Smooth muscle cell (in vitro differentiated cells): ENCODE measurements at regions not wholly inside any gene's neighbourhood (a gene's known extent, or its start where the extent isn't known, plus 50 kb on each side); places are given as distances from the start of the nearest gene placed in this dataset.
"Not testable (repeated sequence)": the region's sequence is repeated elsewhere in the genome, so short reads cannot be mapped to it uniquely, and the experiment has no call there.

Experiments used
- DNase-seq: peaks from one replicate; lab custom pipeline; 2025; ENCODE audit not compliant: unreplicated experiment; lab: John Stamatoyannopoulos, UW
- H2AFZ ChIP-seq: fragments of 200-600 bp; sonication (generic); 2 replicates; pipeline ENCODE4 v1.6.0; 2016; ENCODE audit warnings: antibody characterized with exemption, low read depth, mild to moderate bottlenecking
- H3F3A ChIP-seq: fragments of 200-600 bp; sonication (generic); 2 replicates; pipeline ENCODE4 v1.6.0; 2017; ENCODE audit warnings: antibody characterized with exemption, low read depth
- H3K27ac ChIP-seq: fragments of 200-600 bp; sonication (generic); 2 replicates; pipeline ENCODE4 v1.5.1; 2016; ENCODE audit warnings: low read depth, mild to moderate bottlenecking
- H3K27me3 ChIP-seq: fragments of 200-600 bp; sonication (generic); 2 replicates; pipeline ENCODE4 v1.6.1; 2016; ENCODE audit warnings: low read depth, mild to moderate bottlenecking
- H3K36me3 ChIP-seq: fragments of 200-600 bp; sonication (generic); 2 replicates; pipeline ENCODE4 v1.5.1; 2016; ENCODE audit warnings: low read depth
- H3K4me1 ChIP-seq: fragments of 200-600 bp; sonication (generic); 2 replicates; pipeline ENCODE4 v1.5.1; 2016; ENCODE audit warnings: low read depth
- H3K4me2 ChIP-seq: fragments of 200-600 bp; sonication (generic); 2 replicates; pipeline ENCODE4 v1.6.0; 2016; ENCODE audit warnings: mild to moderate bottlenecking
- H3K4me3 ChIP-seq: fragments of 200-600 bp; sonication (generic); 2 replicates; pipeline ENCODE4 v1.5.1; 2016; ENCODE audit warnings: mild to moderate bottlenecking
- H3K79me2 ChIP-seq: fragments of 200-600 bp; sonication (generic); 2 replicates; pipeline ENCODE4 v1.6.0; 2016; ENCODE audit warnings: low read depth, mild to moderate bottlenecking
- H3K9ac ChIP-seq: fragments of 200-600 bp; sonication (generic); 2 replicates; pipeline ENCODE4 v1.6.0; 2016; ENCODE audit warnings: low read depth
- H3K9me3 ChIP-seq: fragments of 200-600 bp; sonication (generic); replicated peaks from 2 replicates; pipeline ENCODE4 v1.5.1; 2016; ENCODE audit warnings: low read depth
- H4K20me1 ChIP-seq: fragments of 200-600 bp; sonication (generic); 2 replicates; pipeline ENCODE4 v1.6.0; 2016; ENCODE audit warnings: low read depth
- CTCF ChIP-seq: fragments of 200-600 bp; sonication (generic); IDR thresholded peaks from 2 replicates; pipeline ENCODE4 v1.5.1; 2017; ENCODE audit warnings: borderline replicate concordance, mild to moderate bottlenecking, antibody characterized with exemption; ENCODE audit not compliant: insufficient read depth, poor library complexity, severe bottlenecking
- WGBS: methylation state at CpG from one replicate; pipeline ENCODE4 v1.1.7; 2016; ENCODE audit warnings: low lambda C conversion rate; 5-methylcytosine and 5-hydroxymethylcytosine counted together

- no peaks in the 10 kb centered on the region for H3K4me1 ChIP-seq
- no peaks in the 10 kb centered on the region for H3K9me3 ChIP-seq
- no peak overlapping the region for H2AFZ ChIP-seq
- no peak overlapping the region for H3K4me2 ChIP-seq
- no peak for DNase-seq
- H3K27me3 ChIP-seq: no peaks in the 10 kb centered on the region
- no peak overlapping the region for H3K9ac ChIP-seq
- no peak overlapping the region for H3K27ac ChIP-seq
- TF ChIP-seq CTCF: no peak
- no peaks in the 10 kb centered on the region for H4K20me1 ChIP-seq
- H3K79me2 ChIP-seq: no peaks in the 10 kb centered on the region
- no peaks in the 10 kb centered on the region for H3F3A ChIP-seq
- H3K4me3 ChIP-seq: no peak overlapping the region
- no peaks in the 10 kb centered on the region for H3K36me3 ChIP-seq
Measured at GRCh38 chr4:106796876-106797275, 239.2 kb downstream of the DKK2 start.

- 36% methylated on average over 1 of the region's 1 CpG for WGBS
- Histone ChIP-seq H3K36me3 (no peaks in the 10 kb centered on the region), H3K27me3 (no peaks in the 10 kb centered on the region), H3K27ac (no peak overlapping the region), H3K79me2 (no peaks in the 10 kb centered on the region), H3K9ac (no peak overlapping the region), H2AFZ (no peak overlapping the region), H3K4me3 (no peak overlapping the region), H3K4me1 (no peaks in the 10 kb centered on the region), H3K9me3 (no peaks in the 10 kb centered on the region), H3K4me2 (no peak overlapping the region), H3F3A (no peaks in the 10 kb centered on the region), H4K20me1 (no peaks in the 10 kb centered on the region)
- no peak for DNase-seq
- TF ChIP-seq CTCF: no peak
Measured at GRCh38 chr4:106795326-106795725, 240.8 kb downstream of the DKK2 start.

GRCh38 chr4:106793933-106794332 lies 242.2 kb downstream of the DKK2 start:
- H4K20me1 ChIP-seq: no peaks in the 10 kb centered on the region
- no peak for TF ChIP-seq CTCF

GRCh38 chr4:106775636-106776035 lies 260.5 kb downstream of the DKK2 start:
- TF ChIP-seq CTCF: no peak
- Histone ChIP-seq H3K36me3 (no peaks in the 10 kb centered on the region), H3K4me3 (no peak overlapping the region), H3F3A (no peaks in the 10 kb centered on the region), H3K27me3 (no peaks in the 10 kb centered on the region), H3K9me3 (no peaks in the 10 kb centered on the region), H3K4me1 (no peaks in the 10 kb centered on the region), H3K27ac (no peak overlapping the region), H4K20me1 (no peaks in the 10 kb centered on the region), H2AFZ (no peak overlapping the region), H3K9ac (no peak overlapping the region), H3K4me2 (no peak overlapping the region), H3K79me2 (no peaks in the 10 kb centered on the region)
- DNase-seq: no peak
- WGBS: 48% methylated on average over 1 of the region's 1 CpG

More at GRCh38 chr4:106793933-106794332, 242.2 kb downstream of the DKK2 start:
- H2AFZ ChIP-seq: no peak overlapping the region
- H3K36me3 ChIP-seq: no peaks in the 10 kb centered on the region
- no peak for DNase-seq
- H3K4me1 ChIP-seq: no peaks in the 10 kb centered on the region
- no peak overlapping the region for H3K4me3 ChIP-seq
- H3K4me2 ChIP-seq: no peak overlapping the region
- H3K9ac ChIP-seq: no peak overlapping the region
- no peaks in the 10 kb centered on the region for H3F3A ChIP-seq
- no peaks in the 10 kb centered on the region for H3K79me2 ChIP-seq
- no peaks in the 10 kb centered on the region for H3K27me3 ChIP-seq
- no peak overlapping the region for H3K27ac ChIP-seq
- H3K9me3 ChIP-seq: no peaks in the 10 kb centered on the region

- H3K27ac ChIP-seq, H3K9me3 ChIP-seq, H3K79me2 ChIP-seq, H3K9ac ChIP-seq, H3K4me1 ChIP-seq, DNase-seq, H3K27me3 ChIP-seq, H3K4me2 ChIP-seq, H4K20me1 ChIP-seq, H3K36me3 ChIP-seq, H2AFZ ChIP-seq, H3K4me3 ChIP-seq, H3F3A ChIP-seq: not testable (repeated sequence)
- 89% methylated on average over 1 of the region's 1 CpG for WGBS
Measured at GRCh38 chr4:106774055-106774454, 262.1 kb downstream of the DKK2 start.
